Thymus (tissue), 11 donors: ENCODE measurements at regions not wholly inside any gene's neighbourhood (a gene's known extent, or its start where the extent isn't known, plus 50 kb on each side); places are given as distances from the start of the nearest gene placed in this dataset.

ENCODE experiments used
- DNase-seq, 9 donors: peaks; one replicate each; pipeline ENCODE4 v3.0.0-alpha.2; 2013; ENCODE audit warnings: low spot score in 9 of 9, low read depth in 6 of 9, missing footprints in 1 of 9
- H3K27ac ChIP-seq, 2 donors: one replicate each; pipeline ENCODE4 v1.5.1; 2013; ENCODE audit warnings: control low read depth in 1 of 2, low read depth in 1 of 2, low read length in 1 of 2, mild to moderate bottlenecking in 1 of 2, moderate library complexity in 1 of 2
- H3K27me3 ChIP-seq, 2 donors: one replicate each; pipeline ENCODE4 v1.5.1; 2013; ENCODE audit warnings: low read length in 1 of 2; ENCODE audit not compliant: control insufficient read depth in 2 of 2, insufficient read depth in 1 of 2
- H3K36me3 ChIP-seq, 2 donors: one replicate each; pipeline ENCODE4 v1.5.1; 2013; ENCODE audit warnings: low read length in 1 of 2, mild to moderate bottlenecking in 1 of 2, moderate library complexity in 1 of 2; ENCODE audit not compliant: control insufficient read depth in 2 of 2, insufficient read depth in 2 of 2
- H3K4me1 ChIP-seq, 2 donors: one replicate each; pipeline ENCODE4 v1.5.1; 2013; ENCODE audit warnings: low read length in 2 of 2; ENCODE audit not compliant: control insufficient read depth in 2 of 2, insufficient read depth in 2 of 2
- H3K4me3 ChIP-seq, 2 donors: one replicate each; pipeline ENCODE4 v1.5.1; 2013; ENCODE audit warnings: low read length in 2 of 2, control low read depth in 1 of 2, mild to moderate bottlenecking in 1 of 2
- H3K9me3 ChIP-seq, 2 donors: one replicate each; pipeline ENCODE4 v1.5.1; 2013; ENCODE audit warnings: low read length in 1 of 2, mild to moderate bottlenecking in 1 of 2; ENCODE audit not compliant: control insufficient read depth in 2 of 2, insufficient read depth in 1 of 2
- WGBS: extraction: QIAGEN DNeasy Blood & Tissue Kit; methylation state at CpG from one replicate; pipeline ENCODE4 v1.1.7; 2013; 5-methylcytosine and 5-hydroxymethylcytosine counted together
- donor health status: healthy.

DNA sequence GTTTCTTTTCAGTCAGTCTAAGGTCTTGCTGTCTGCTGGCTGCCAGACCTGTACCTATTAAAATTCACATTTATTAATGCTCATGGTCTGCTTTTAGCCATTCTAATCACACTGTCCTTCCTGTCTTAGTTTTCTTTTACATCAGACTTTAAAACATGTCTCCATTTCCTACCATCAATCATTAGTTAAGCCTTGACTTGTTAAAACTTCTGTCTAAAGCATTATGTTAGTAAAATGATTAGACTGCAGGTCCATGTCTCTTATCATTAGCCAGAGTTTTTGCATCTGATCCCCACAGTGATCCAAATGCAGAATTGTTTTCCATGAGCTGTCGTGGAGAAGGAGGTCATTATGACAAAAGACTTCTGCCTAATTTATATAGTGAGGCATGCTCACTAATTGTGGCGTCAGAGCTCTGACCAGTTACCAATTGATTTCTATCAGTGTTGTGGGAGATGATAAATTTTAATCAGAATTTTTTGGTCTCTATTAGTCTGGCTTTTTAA, 226.5 kb downstream of the DKK1 start:
- Histone ChIP-seq H3K27me3 (no peaks in the 10 kb centered on the region), H3K9me3 (no peaks in the 10 kb centered on the region), H3K4me1 (no peaks in the 10 kb centered on the region), H3K36me3 (no peaks in the 10 kb centered on the region), H3K27ac (no peak overlapping the region), H3K4me3 (no peak overlapping the region)
- DNase-seq, result no peak
- WGBS, result 93% methylated on average over 2 of the region's 2 CpGs

DNA sequence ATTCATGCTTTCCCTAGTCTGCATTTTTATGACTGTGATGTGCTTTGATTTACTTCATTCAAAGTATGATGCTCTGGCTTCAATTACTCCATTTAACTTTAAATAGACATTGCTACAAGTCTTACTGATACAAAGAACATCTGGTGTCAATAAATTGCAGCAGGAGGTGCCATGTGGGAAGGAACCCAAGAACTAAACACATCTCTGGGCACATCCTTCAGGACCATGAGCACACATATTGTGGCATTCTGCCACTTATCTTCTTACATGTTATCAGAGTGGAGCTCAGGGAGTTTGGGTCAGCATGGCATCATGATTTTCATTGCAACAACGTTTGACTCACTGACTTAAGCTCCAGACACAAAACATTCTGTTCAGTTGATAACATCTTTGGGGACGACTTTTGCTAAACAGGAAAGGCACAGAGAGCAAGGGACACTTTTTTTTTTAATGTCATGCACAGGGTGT, 227.0 kb downstream of the DKK1 start:
- DNase-seq, result no peak
- Histone ChIP-seq H3K27ac (no peak overlapping the region), H3K36me3 (no peaks in the 10 kb centered on the region), H3K27me3 (no peaks in the 10 kb centered on the region), H3K9me3 (no peaks in the 10 kb centered on the region), H3K4me1 (no peaks in the 10 kb centered on the region), H3K4me3 (no peak overlapping the region)
- 52% methylated on average over 2 of the region's 2 CpGs for WGBS

DNA sequence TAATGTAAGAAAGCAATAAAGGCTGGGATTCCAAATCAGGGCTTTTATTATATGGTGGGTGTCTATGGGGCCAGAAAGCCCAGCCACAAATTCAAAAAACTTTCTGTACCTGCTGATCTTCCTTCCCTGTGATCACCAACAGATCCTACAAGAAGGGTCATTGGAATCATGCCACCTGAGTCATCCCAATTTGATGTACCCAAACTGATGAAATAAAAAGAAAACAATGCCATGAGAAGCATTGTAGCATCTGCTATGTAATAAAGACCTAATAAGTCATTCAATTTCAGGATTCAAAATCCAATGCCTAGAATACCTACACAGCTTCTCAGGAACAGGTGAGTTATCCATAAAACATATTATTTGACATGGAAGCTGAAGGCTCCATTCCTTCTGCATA, 228.8 kb downstream of the DKK1 start:
- DNase-seq, result no peak
- no peak overlapping the region for H3K27ac ChIP-seq
- H3K36me3 ChIP-seq, result no peaks in the 10 kb centered on the region
- H3K27me3 ChIP-seq, result no peaks in the 10 kb centered on the region
- H3K9me3 ChIP-seq, result no peaks in the 10 kb centered on the region
- H3K4me1 ChIP-seq, result no peaks in the 10 kb centered on the region
- no peak overlapping the region for H3K4me3 ChIP-seq

DNA sequence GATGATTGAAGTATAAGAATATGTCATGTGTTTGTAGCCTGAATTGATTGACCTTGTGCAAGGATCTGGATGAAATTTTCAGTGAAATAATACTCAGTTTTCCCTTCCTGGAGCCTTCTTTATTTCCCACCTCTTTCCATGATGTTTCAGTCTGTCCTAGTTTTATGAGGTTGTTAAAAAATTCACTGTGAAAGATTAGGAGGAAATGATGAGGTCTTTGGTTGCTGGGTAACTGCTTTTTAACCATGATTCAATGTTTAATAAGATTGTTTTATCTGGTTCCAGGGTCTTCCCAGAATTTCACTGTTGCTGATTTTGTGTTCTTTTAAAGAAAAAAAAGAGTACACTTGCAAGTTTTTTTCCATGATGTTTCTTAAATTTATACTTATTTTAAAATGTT, 221.5 kb downstream of the MBL2 start:
- no peak for DNase-seq
- no peaks in the 10 kb centered on the region for H3K4me1 ChIP-seq
- H3K27ac ChIP-seq, result no peak overlapping the region
- H3K27me3 ChIP-seq, result no peaks in the 10 kb centered on the region
- H3K4me3 ChIP-seq, result no peak overlapping the region
- H3K9me3 ChIP-seq, result no peaks in the 10 kb centered on the region
- no peaks in the 10 kb centered on the region for H3K36me3 ChIP-seq

DNA sequence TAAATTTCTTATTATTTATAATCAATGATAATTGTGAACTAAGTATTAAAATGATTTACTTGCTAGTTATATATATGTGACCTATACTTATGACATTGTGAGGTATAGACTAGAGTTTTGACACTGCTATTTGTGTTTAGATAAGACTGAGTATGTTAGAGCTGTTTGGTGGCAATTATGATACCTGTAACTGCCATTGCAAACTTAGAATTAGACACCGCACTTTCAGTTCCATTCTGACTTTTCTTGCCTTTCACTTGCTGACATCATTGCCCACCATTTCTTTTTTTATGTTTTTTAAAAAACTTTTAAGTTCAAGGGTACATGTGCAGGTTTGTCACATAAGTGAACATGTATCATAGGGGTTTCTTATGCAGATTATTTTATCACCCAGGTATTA, 214.5 kb downstream of the MBL2 start:
- Histone ChIP-seq H3K9me3 (no peaks in the 10 kb centered on the region), H3K4me3 (no peak overlapping the region), H3K36me3 (no peaks in the 10 kb centered on the region), H3K4me1 (no peaks in the 10 kb centered on the region), H3K27ac (no peak overlapping the region), H3K27me3 (no peaks in the 10 kb centered on the region)
- 100% methylated on average over 1 of the region's 1 CpG for WGBS
- DNase-seq, result no peak

DNA sequence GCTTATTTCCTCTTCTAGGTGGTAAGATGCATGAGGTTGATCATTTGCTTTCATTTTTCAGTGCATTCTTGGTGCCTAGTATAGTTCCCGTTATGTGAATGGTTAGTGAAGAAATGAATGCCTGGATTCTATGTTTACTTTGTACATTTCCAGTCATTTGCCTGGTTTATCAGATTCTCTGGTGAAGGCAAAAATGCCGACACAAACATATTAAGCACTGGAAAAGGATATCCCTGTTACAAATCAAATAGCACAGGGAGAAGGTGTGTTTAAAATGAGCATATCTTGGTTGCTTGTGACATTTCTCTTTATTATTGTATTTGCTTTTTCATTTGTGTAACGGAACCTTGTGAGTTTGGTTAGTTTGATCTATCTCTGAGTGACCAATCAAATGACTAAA, 211.3 kb downstream of the MBL2 start:
- Histone ChIP-seq H3K4me1 (no peaks in the 10 kb centered on the region), H3K4me3 (no peak overlapping the region), H3K9me3 (no peaks in the 10 kb centered on the region), H3K27me3 (no peaks in the 10 kb centered on the region), H3K36me3 (no peaks in the 10 kb centered on the region), H3K27ac (no peak overlapping the region)
- DNase-seq, result no peak
- WGBS, result 95% methylated on average over 3 of the region's 3 CpGs

DNA sequence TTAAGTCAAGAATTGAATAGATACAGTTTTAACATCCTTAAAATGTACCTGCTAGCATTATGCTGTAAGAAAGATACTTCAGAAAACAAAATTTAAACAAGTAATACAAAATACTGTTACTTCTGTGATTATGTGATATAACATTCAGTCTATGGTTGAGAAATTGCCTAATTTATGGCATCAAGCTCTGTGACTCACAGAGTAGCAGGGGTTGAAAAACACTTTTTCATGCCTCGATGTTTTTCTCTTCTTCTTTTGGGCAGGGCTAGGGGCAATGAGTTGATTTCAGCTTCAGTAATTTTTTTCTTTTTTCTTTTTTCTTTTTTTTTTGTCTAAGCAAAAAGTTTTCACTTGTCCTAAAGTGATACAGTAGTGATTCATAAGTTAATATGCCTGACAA, 209.2 kb downstream of the MBL2 start:
- H3K27me3 ChIP-seq, result no peaks in the 10 kb centered on the region
- no peak for DNase-seq
- no peaks in the 10 kb centered on the region for H3K9me3 ChIP-seq
- H3K4me1 ChIP-seq, result no peaks in the 10 kb centered on the region
- H3K4me3 ChIP-seq, result no peak overlapping the region
- no peaks in the 10 kb centered on the region for H3K36me3 ChIP-seq
- 98% methylated on average over 1 of the region's 1 CpG for WGBS
- no peak overlapping the region for H3K27ac ChIP-seq

DNA sequence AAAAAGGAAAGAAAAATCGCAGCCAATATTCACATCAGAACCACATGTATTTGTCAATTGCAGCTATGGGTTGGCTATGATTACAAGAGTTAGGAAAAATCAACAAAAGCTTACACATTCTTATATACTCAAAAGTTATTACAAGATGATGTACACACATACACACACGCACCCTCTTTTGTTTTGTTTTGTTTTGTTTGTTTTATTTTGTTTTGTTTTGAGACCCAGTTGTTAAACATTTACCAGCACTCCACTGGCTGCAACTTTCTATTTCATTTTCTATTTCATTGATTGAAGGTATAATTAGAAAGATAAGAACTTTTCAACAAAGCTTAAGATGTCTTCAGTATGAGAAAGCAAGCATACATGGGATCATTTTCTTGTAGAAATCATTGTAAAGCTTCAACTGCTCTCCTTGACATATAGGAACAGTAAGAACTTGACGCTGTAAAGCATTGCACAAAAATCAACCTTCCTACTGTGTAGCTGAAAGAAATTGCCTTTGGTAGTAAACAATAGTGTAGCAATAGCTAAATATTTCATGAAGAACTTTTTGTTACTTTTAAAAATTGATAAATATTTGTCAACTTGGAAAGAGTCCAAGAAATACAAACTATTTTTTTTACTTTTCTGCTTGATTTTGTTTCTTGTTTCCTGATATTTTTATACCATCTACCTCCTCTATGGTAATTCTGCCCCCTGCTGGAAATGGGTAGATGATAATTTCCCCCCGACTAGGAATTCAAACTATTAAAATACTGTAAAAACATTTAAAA, 205.9 kb downstream of the MBL2 start:
- DNase-seq, result peak in 1 of 9 donors; percentile 9
- 83% methylated on average over 4 of the region's 4 CpGs for WGBS
- Histone ChIP-seq H3K4me1 (no peaks in the 10 kb centered on the region), H3K36me3 (no peaks in the 10 kb centered on the region), H3K27ac (no peak overlapping the region), H3K9me3 (no peaks in the 10 kb centered on the region), H3K4me3 (no peak overlapping the region), H3K27me3 (no peaks in the 10 kb centered on the region)

DNA sequence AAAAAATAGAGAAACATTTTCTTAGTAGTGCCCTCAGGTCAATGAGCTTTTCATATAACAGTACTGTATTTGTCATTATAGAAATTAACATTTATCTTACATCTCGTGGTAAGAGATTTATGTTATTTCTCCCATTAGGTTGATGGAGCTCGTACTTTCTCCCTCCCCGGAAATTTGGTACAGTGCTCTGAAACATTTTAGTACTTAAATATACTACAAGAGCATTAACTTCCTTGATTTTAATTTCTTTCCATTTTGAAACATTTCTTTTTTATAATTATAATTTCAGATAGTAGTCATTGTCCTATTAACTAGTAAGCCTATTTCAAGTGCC, 205.4 kb downstream of the MBL2 start:
- H3K27me3 ChIP-seq, result no peaks in the 10 kb centered on the region
- H3K36me3 ChIP-seq, result no peaks in the 10 kb centered on the region
- no peaks in the 10 kb centered on the region for H3K4me1 ChIP-seq
- DNase-seq, result no peak
- no peak overlapping the region for H3K27ac ChIP-seq
- H3K4me3 ChIP-seq, result no peak overlapping the region
- no peaks in the 10 kb centered on the region for H3K9me3 ChIP-seq
- 98% methylated on average over 3 of the region's 3 CpGs for WGBS
